AG04449 (cell line): ENCODE measurements at regions not wholly inside any gene's neighbourhood (a gene's known extent, or its start where the extent isn't known, plus 50 kb on each side); places are given as distances from the start of the nearest gene placed in this dataset.

Experiments used
- CTCF ChIA-PET: fragments of 350-600 bp; formaldehyde crosslinking; extraction: SDS; loops from one replicate; lab custom pipeline; 2021; ENCODE audit warnings: antibody characterized with exemption; lab: Yijun Ruan, JAX
- POLR2A ChIA-PET: fragments of 400-600, 350-600 bp; formaldehyde crosslinking; extraction: SDS; loops from one replicate; lab custom pipeline; 2020; ENCODE audit warnings: antibody characterized with exemption, inconsistent platforms; lab: Yijun Ruan, JAX
- DNase-seq: peaks from one replicate; pipeline ENCODE4 v3.0.0-alpha.2; 2010; ENCODE audit warnings: low read depth, low spot score
- H3K4me3 ChIP-seq: 2 replicates; pipeline ENCODE4 v1.5.1; 2011; ENCODE audit warnings: low read depth, mild to moderate bottlenecking, control low read depth, low read length
- TF ChIP-seq, protein P1 (sequence below): IDR thresholded peaks from one replicate; pipeline ENCODE4 v1.5.1; 2011; ENCODE audit warnings: mild to moderate bottlenecking, moderate library complexity, low read length, control low read depth, inconsistent platforms; ENCODE audit not compliant: insufficient read depth; ENCODE audit errors: missing control alignments

DNA sequence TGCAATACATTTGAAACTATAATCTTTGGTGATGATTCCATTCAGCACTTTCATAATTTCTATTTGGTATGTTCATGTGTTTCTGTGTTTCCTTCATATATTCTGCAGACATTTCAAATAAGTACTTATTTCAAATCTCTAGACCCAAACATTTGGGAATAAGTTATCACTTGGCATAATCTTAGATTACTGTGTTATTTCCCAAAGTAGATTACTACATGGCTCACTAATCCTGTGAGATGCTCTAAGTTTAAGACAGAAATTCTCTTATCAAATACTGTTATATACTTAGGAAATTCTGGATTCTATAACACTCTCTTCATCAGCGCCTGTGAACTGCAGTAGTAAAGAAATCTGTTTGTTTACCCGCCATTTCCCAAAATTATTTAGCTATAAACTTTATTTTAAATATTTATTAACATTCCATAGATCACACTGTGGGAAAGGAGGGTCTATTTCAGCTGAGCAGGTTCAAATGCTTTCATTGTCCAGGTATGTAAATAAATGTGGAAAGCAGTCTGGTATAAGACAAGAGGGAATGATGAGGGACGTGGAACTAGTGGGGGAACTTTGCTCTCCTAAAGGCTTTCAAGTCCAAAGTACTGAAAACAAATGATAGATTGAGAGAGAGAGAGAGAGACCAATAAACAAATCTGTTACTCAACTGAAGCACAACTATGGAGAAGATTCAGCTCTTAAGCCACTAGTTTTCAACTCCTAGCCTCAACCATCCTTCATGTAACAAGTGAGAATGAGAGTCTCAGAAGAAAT is 61.8 kb upstream of the TOM1L1 start:
- no peak for DNase-seq
- ChIA-PET CTCF (no interaction called here), POLR2A (no interaction called here)
- no peak overlapping the region for H3K4me3 ChIP-seq
- TF ChIP-seq, protein P1, sequence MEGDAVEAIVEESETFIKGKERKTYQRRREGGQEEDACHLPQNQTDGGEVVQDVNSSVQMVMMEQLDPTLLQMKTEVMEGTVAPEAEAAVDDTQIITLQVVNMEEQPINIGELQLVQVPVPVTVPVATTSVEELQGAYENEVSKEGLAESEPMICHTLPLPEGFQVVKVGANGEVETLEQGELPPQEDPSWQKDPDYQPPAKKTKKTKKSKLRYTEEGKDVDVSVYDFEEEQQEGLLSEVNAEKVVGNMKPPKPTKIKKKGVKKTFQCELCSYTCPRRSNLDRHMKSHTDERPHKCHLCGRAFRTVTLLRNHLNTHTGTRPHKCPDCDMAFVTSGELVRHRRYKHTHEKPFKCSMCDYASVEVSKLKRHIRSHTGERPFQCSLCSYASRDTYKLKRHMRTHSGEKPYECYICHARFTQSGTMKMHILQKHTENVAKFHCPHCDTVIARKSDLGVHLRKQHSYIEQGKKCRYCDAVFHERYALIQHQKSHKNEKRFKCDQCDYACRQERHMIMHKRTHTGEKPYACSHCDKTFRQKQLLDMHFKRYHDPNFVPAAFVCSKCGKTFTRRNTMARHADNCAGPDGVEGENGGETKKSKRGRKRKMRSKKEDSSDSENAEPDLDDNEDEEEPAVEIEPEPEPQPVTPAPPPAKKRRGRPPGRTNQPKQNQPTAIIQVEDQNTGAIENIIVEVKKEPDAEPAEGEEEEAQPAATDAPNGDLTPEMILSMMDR, result no peak

DNA sequence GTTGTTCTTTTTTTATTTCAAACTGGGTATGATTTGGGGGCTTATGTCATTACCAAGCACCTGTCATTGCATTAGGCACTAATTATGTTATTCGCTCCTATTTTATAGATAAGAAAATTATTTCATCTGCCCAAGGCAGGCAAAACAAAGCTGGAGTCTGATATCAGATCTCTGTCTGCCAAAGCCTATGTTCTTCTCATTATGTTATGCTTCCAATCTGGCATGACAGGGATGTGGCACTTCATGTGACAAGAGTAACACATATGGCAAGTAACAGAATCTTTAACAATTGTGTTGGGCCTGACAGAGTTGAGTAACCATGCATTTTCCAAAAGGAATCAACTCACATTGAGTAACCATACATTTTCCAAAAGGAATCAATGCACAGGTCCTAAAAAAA is 61.2 kb upstream of the TOM1L1 start:
- TF ChIP-seq, protein P1, result no peak

DNA sequence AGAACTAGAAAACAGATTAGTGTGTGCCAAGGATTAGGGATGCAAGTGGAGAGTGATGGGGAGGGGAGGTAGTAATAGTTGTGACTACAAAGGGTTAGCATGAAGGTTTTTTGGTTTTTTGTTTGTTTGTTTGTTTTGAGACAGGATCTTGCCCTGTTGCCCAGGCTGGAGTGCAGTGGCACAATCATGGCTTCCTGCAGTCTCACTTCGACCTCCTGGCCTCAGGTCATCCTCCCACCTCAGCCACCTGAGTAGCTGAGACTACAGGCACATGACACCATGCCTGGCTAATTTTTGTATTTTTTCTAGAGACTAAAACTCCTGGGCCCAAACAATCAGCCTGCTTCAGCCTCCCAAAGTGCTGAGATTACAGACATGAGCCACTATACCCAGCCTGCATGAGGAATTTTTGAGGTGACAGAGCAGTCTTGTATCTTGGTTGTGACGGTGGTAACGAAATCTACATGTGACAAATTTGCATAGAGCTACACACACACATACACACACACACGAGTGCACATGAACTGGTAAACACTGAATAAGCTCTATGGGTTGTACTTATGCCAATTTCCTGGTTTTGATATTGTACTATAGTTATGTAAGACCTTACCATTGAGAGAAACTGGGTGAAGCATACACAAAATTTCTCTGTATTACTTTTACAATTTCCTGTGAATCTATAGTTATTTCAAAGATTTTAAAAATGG is 59.6 kb upstream of the TOM1L1 start:
- no peak overlapping the region for H3K4me3 ChIP-seq
- no peak for DNase-seq
- TF ChIP-seq, protein P1, result no peak
- CTCF ChIA-PET, result no interaction called here
- POLR2A ChIA-PET, result no interaction called here

More for the DNA sequence above, 61.2 kb upstream of the TOM1L1 start:
- ChIA-PET CTCF (no interaction called here), POLR2A (no interaction called here)
- no peak overlapping the region for H3K4me3 ChIP-seq
- DNase-seq, result no peak

DNA sequence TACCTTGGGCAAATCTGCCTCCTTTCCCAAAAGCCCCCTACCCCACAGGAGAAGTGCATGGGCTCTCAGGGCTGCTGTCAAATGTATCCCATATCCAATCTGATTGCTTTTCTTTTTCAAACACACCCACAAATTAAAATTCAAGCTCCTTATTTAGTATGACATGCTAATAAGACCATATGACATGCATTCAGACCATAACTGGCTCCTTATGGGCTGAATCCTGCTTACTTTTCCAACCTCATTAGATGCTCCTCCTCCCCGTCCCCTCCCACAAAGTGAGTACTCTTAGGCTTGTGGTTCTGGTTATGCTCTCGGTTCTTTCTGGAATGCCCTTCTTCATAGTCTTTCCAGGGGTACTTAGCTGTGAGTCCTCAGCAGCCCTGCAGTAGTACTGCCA is 59.0 kb upstream of the TOM1L1 start:
- CTCF ChIA-PET, result no interaction called here
- POLR2A ChIA-PET, result no interaction called here
- no peak for DNase-seq
- no peak overlapping the region for H3K4me3 ChIP-seq
- TF ChIP-seq, protein P1, result no peak

DNA sequence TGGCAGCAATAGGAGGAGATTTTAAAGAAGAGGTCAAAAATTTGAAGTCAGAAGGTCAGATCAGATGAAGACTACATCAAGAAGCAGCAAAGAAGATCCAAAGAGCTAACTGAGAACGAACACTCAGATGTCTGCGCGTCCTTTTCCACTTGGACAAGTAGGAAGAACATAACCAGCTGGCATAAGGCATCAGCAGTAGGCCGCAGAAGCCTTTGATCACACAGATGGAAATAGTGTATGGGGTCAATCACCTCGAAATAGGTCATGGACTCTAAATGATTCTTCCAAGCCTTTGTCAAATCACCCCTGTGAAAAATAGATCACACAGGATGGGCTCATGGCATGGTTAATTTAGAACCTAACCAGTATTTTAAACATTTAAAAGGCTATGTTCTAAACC is 56.4 kb upstream of the TOM1L1 start:
- DNase-seq, result no peak
- ChIA-PET POLR2A (no interaction called here), CTCF (no interaction called here)
- TF ChIP-seq, protein P1, result no peak
- H3K4me3 ChIP-seq, result no peak overlapping the region

DNA sequence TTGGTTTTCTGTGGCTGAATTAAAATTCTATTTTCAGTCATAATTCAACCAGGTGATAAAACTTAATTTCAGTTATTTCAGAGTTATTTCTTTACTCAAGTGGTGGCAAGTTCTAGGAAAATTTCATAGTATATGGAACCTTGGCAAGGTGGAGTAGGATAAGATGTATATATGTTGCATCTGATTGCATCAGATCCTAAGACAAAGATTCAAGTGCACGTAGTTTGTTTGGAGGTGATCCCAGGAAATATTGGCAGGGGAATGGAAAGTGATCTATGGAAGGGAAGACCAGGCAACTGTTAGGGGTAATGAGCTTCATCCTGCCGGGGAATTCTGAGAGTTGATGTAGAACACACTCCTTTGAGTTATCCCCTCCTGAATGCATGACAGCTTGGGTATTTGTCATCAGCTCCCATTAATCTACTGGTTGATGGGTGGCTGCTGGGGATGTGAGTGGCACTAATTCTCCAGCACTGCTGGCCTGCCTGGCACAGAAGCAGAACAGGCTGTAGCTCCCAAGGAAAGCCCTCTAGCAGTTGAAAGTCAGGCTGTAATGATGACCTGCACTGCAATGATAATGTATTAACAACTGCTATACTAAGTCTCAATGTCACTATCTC is 52.2 kb upstream of the TOM1L1 start:
- no peak for DNase-seq
- CTCF ChIA-PET, result no interaction called here
- POLR2A ChIA-PET, result no interaction called here
- H3K4me3 ChIP-seq, result no peak overlapping the region
- TF ChIP-seq, protein P1, result no peak
